ENCODE measurements at regions not wholly inside any gene's neighbourhood (a gene's known extent, or its start where the extent isn't known, plus 50 kb on each side); places are given as distances from the start of the nearest gene placed in this dataset.

GRCh38 chr1:18549106-18549505, 68.4 kb downstream of the KLHDC7A start:
- TF ChIP-seq, protein P1, sequence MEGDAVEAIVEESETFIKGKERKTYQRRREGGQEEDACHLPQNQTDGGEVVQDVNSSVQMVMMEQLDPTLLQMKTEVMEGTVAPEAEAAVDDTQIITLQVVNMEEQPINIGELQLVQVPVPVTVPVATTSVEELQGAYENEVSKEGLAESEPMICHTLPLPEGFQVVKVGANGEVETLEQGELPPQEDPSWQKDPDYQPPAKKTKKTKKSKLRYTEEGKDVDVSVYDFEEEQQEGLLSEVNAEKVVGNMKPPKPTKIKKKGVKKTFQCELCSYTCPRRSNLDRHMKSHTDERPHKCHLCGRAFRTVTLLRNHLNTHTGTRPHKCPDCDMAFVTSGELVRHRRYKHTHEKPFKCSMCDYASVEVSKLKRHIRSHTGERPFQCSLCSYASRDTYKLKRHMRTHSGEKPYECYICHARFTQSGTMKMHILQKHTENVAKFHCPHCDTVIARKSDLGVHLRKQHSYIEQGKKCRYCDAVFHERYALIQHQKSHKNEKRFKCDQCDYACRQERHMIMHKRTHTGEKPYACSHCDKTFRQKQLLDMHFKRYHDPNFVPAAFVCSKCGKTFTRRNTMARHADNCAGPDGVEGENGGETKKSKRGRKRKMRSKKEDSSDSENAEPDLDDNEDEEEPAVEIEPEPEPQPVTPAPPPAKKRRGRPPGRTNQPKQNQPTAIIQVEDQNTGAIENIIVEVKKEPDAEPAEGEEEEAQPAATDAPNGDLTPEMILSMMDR (IDR thresholded peaks at IDR 0.05; ENCODE audit: extremely low read depth in 1 of 2, insufficient read depth in 1 of 2, low read depth in 1 of 2, low read length in 2 of 2), result no peak
- TF ChIP-seq MYC (IDR thresholded peaks at IDR 0.05; ENCODE audit: low read depth, low read length) (no peak), POLR2AphosphoS5 (IDR thresholded peaks at IDR 0.05; ENCODE audit: insufficient read depth, low read depth, low read length) (no peak), EZH2 (IDR thresholded peaks at IDR 0.05; ENCODE audit: borderline replicate concordance, low read depth, low read length, severe bottlenecking) (no peak)
